ENCODE measurements at regions not wholly inside any gene's neighbourhood (a gene's known extent, or its start where the extent isn't known, plus 50 kb on each side); places are given as distances from the start of the nearest gene placed in this dataset.
A peak's percentile ranks its signal among the peaks of the same experiment; 100 is the strongest.

DNA sequence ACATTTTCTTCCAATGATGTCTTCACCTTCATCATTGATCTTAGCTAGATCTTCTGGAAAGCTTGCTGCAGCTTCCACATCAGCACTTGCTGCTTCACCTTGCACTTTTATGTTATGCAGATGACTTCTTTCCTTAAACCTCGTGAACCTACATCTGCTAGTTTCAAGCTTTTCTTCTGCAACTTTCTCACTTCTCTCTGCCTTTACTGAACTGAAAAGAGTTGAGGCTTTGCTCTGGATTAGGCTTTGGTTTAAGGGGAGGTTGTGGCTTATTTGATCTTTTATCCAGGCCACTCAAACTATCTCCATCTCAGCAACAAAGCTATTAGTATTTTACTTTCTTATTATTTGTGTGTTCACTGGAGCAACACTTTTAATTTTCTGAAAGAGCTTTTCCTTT lies 125.5 kb upstream of the POM121L12 start:
- Histone ChIP-seq H3K4me3 (replicated peaks in 1 of 3) (no peak overlapping the region), H3K9me3 (no peaks in the 10 kb centered on the region), H3K27me3 (no peaks in the 10 kb centered on the region), H3K4me1 (no peaks in the 10 kb centered on the region), H3K36me3 (no peaks in the 10 kb centered on the region), H3K27ac (no peak overlapping the region)
- 81 to 84% methylated on average over 1 of the region's 1 CpG for WGBS, 2 donors
- TF ChIP-seq, protein P1, sequence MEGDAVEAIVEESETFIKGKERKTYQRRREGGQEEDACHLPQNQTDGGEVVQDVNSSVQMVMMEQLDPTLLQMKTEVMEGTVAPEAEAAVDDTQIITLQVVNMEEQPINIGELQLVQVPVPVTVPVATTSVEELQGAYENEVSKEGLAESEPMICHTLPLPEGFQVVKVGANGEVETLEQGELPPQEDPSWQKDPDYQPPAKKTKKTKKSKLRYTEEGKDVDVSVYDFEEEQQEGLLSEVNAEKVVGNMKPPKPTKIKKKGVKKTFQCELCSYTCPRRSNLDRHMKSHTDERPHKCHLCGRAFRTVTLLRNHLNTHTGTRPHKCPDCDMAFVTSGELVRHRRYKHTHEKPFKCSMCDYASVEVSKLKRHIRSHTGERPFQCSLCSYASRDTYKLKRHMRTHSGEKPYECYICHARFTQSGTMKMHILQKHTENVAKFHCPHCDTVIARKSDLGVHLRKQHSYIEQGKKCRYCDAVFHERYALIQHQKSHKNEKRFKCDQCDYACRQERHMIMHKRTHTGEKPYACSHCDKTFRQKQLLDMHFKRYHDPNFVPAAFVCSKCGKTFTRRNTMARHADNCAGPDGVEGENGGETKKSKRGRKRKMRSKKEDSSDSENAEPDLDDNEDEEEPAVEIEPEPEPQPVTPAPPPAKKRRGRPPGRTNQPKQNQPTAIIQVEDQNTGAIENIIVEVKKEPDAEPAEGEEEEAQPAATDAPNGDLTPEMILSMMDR (IDR thresholded peaks at IDR 0.05) = no peak
- no peak for TF ChIP-seq POLR2A (IDR thresholded peaks at IDR 0.05)
- no peak for DNase-seq
- intact Hi-C loops (cut with DNase I) = no loop called here

DNA sequence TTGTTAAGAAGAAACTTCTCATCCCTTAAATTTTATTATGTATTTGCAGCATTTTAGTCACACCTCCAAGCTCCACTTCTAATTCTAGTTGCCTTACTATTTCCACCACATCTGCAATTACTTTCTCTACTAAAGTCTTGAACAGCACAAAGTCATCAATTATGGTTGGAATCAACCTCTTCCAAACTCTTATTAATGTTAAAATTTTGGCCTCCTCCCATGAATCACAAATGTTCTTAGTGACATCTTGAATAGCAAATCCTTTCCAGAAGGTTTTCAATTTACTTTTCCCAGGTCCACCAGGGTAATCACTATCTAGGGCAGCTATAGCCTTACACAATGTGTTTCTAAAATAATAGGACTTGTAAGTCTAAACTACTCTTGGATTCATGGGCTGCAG lies 126.3 kb upstream of the POM121L12 start:
- Histone ChIP-seq H3K4me3 (replicated peaks in 1 of 3) (no peak overlapping the region), H3K27ac (no peak overlapping the region), H3K9me3 (no peaks in the 10 kb centered on the region), H3K36me3 (no peaks in the 10 kb centered on the region), H3K4me1 (no peaks in the 10 kb centered on the region), H3K27me3 (no peaks in the 10 kb centered on the region)
- intact Hi-C loops (cut with DNase I) = no loop called here
- TF ChIP-seq, protein P1 (IDR thresholded peaks at IDR 0.05) = no peak
- no peak for TF ChIP-seq POLR2A (IDR thresholded peaks at IDR 0.05)
- DNase-seq = no peak

DNA sequence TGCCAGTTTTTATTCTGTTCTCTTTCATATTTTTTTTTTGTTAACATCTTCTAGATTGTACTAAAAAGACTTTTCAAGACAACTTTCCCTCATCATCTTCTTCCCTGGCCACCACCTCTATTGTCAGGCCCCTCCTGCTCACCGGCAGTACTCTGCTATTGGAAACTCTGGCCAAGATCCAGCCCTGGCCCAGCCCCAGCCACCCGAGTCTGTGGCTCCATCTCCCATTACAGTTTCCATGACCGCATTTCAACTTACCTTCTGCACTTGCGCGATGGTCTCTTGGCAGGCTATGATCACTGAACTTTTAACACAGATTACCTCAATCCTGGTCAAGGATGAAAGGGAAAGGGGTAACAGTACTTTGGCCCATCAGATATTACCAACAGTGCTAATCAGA lies 137.7 kb upstream of the POM121L12 start:
- WGBS, 2 donors = 46 to 53% methylated on average over 5 of the region's 5 CpGs
- H3K27me3 ChIP-seq = no peaks in the 10 kb centered on the region
- H3K27ac ChIP-seq = no peak overlapping the region
- H3K4me1 ChIP-seq = no peaks in the 10 kb centered on the region
- H3K36me3 ChIP-seq = no peaks in the 10 kb centered on the region
- TF ChIP-seq, protein P1 (IDR thresholded peaks at IDR 0.05) = no peak
- no peak for TF ChIP-seq POLR2A (IDR thresholded peaks at IDR 0.05)
- H3K4me3 ChIP-seq (replicated peaks in 1 of 3) = no peak overlapping the region
- DNase-seq = peak; percentile 24 to 39
- intact Hi-C loops (cut with DNase I) = no loop called here
- H3K9me3 ChIP-seq = no peaks in the 10 kb centered on the region

DNA sequence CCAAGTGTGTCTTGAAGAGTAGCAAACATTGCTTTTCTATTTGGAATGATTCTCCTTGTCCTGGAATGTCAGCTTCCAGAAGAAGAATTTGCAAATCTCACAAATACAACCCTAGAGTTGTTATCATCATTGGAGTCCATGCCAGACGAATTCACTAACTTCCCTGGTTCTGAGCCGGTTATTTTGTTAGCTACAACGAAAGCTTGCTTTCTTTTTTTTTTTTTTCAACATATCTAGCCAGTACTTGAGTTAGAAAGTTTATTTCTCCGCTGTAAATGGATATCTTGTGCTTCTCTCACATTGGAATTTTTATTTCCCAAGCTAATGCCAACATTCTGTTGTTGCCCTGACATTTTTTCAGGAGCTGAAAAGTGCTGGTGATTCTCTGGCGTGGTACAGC lies 138.1 kb upstream of the POM121L12 start:
- DNase-seq = no peak
- no peak for TF ChIP-seq POLR2A (IDR thresholded peaks at IDR 0.05)
- TF ChIP-seq, protein P1 (IDR thresholded peaks at IDR 0.05) = no peak
- intact Hi-C loops (cut with DNase I) = no loop called here
- Histone ChIP-seq H3K27me3 (no peaks in the 10 kb centered on the region), H3K27ac (no peak overlapping the region), H3K4me3 (replicated peaks in 1 of 3) (no peak overlapping the region), H3K9me3 (no peaks in the 10 kb centered on the region), H3K4me1 (no peaks in the 10 kb centered on the region), H3K36me3 (no peaks in the 10 kb centered on the region)
- WGBS, 2 donors = 33 to 41% methylated on average over 5 of the region's 5 CpGs

DNA sequence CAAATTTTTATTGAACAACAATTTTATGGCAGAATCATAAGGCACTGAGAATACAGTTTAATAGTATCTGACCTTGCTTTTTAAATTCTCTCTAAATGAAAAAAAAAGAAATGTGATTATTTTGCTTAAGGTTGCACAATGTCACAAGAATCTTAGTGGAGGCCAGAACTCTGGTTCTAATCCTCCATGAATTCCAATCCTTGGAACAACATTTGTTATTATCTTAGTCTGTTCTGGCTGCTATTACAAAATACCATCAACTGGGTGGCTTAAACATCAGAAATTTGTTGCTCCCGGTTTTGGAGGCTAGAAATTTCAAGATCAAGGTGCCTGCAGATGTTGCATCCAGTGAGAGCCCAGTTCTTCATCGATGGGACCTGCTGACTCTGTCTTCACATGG lies 158.2 kb upstream of the POM121L12 start:
- Histone ChIP-seq H3K36me3 (no peaks in the 10 kb centered on the region), H3K9me3 (no peaks in the 10 kb centered on the region), H3K27me3 (no peaks in the 10 kb centered on the region), H3K27ac (no peak overlapping the region), H3K4me1 (no peaks in the 10 kb centered on the region), H3K4me3 (replicated peaks in 1 of 3) (no peak overlapping the region)
- intact Hi-C loops (cut with DNase I) = no loop called here
- 66 to 78% methylated on average over 1 to 2 of the region's 2 CpGs for WGBS, 2 donors
- no peak for DNase-seq
- TF ChIP-seq POLR2A (IDR thresholded peaks at IDR 0.05) = no peak
- TF ChIP-seq, protein P1 (IDR thresholded peaks at IDR 0.05) = no peak

All from thyroid gland (tissue), 4 donors.